Panc1 (cell line): ENCODE measurements at regions not wholly inside any gene's neighbourhood (a gene's known extent, or its start where the extent isn't known, plus 50 kb on each side); places are given as distances from the start of the nearest gene placed in this dataset.

Source experiments
- ATAC-seq: fragments of 200-7000 bp; cut with Tn5 transposase; 2 replicates; pipeline ENCODE4 v1.9.1; 2020; ENCODE audit warnings: mild to moderate bottlenecking, moderate library complexity
- BruUV-seq: library from RNA; stranded (reverse); fragments of 400-500 nt; replicated peaks from 2 replicates; lab custom pipeline; 2021; lab: Mats Ljungman, UMichigan
- CTCF ChIA-PET: fragments of 300-600 bp; sonication (Branson Sonifier 250); formaldehyde crosslinking; loops from one replicate; lab custom pipeline; 2022; ENCODE audit warnings: antibody characterized with exemption; lab: Charles Lee
- POLR2A ChIA-PET: fragments of 300-600 bp; sonication (Branson Sonifier 250); formaldehyde crosslinking; loops from one replicate; lab custom pipeline; 2022; ENCODE audit warnings: antibody characterized with exemption; lab: Charles Lee
- DNase-seq: peaks from one replicate; pipeline ENCODE4 v3.0.0-alpha.2; 2010; ENCODE audit warnings: low read depth, low spot score
- H3K27ac ChIP-seq: 2 replicates; pipeline ENCODE4 v1.5.1; 2011; ENCODE audit warnings: mild to moderate bottlenecking, low read length, inconsistent platforms
- H3K27me3 ChIP-seq: fragments of 200-500 bp; sonication (Bioruptor generic); 2 replicates; pipeline ENCODE4 v1.6.0; 2014; ENCODE audit warnings: low read length, inconsistent platforms; ENCODE audit not compliant: control insufficient read depth, insufficient read depth
- H3K36me3 ChIP-seq: fragments of 200-500 bp; sonication (Bioruptor generic); 2 replicates; pipeline ENCODE4 v1.5.1; 2014; ENCODE audit warnings: inconsistent platforms, mild to moderate bottlenecking, low read length, moderate library complexity; ENCODE audit not compliant: control insufficient read depth, insufficient read depth
- H3K4me1 ChIP-seq: 2 replicates; pipeline ENCODE4 v1.5.1; 2011; ENCODE audit warnings: inconsistent platforms, mild to moderate bottlenecking, low read length, moderate library complexity; ENCODE audit not compliant: control insufficient read depth, insufficient read depth
- H3K4me3 ChIP-seq, 2 experiments: 2 replicates each; pipeline ENCODE4 v1.5.1; 2011 to 2012; ENCODE audit warnings: low read depth in 2 of 2, low read length in 2 of 2, mild to moderate bottlenecking in 2 of 2, inconsistent platforms in 1 of 2, moderate library complexity in 1 of 2
- H3K9me3 ChIP-seq: fragments of 200-500 bp; sonication (Bioruptor generic); 2 replicates; pipeline ENCODE4 v1.5.1; 2014; ENCODE audit warnings: low read depth, mild to moderate bottlenecking, inconsistent platforms, low read length, moderate library complexity; ENCODE audit not compliant: control insufficient read depth, insufficient read depth
- CTCF ChIP-seq: fragments of 450-650 bp; IDR thresholded peaks from 2 replicates; pipeline ENCODE4 v1.5.1; 2017; ENCODE audit warnings: mild to moderate bottlenecking
- POLR2AphosphoS5 ChIP-seq: IDR thresholded peaks from 2 replicates; pipeline ENCODE4 v1.6.1; 2012; ENCODE audit warnings: mild to moderate bottlenecking, low read depth, low read length, moderate library complexity
- REST ChIP-seq, 2 experiments: IDR thresholded peaks; 2 replicates each; pipeline ENCODE4 v1.6.1; 2011 to 2012; ENCODE audit warnings: low read depth in 2 of 2, control low read depth in 1 of 2, low read length in 1 of 2, mild to moderate bottlenecking in 1 of 2, moderate library complexity in 1 of 2; ENCODE audit not compliant: insufficient read depth in 1 of 2
- SIN3A ChIP-seq: IDR thresholded peaks from 2 replicates; pipeline ENCODE4 v1.6.1; 2012; ENCODE audit warnings: low read depth, mild to moderate bottlenecking, low read length, moderate library complexity, borderline replicate concordance; ENCODE audit not compliant: insufficient read depth
- TCF7L2 ChIP-seq: IDR thresholded peaks from 2 replicates; pipeline ENCODE4 v1.6.1; 2011; ENCODE audit warnings: mild to moderate bottlenecking, low read depth, low read length, inconsistent platforms
- in situ Hi-C: cut with HindIII; loops from 2 replicates; pipeline ENCODE4 v1.10.0; 2016; ENCODE audit warnings: low sequenced_read_pairs, low pct_unique_long_range_greater_than_20kb
- intact Hi-C: fragments of 100-400 bp; cut with micrococcal nuclease; formaldehyde crosslinking; loops from one replicate; pipeline ENCODE4 v1.10.0; 2022; ENCODE audit not compliant: unreplicated experiment

- CTCF ChIA-PET, result no interaction called here
- in situ Hi-C loops, result no loop called here
Observed at GRCh38 chr5:53160895-53161294, 51.3 kb upstream of the MOCS2 start.

GRCh38 chr5:53161876-53162275 is 52.3 kb upstream of the MOCS2 start:
- H3K27me3 ChIP-seq, result no peaks in the 10 kb centered on the region
- CTCF ChIA-PET, result no interaction called here
- DNase-seq (no peak), ATAC-seq (no peak)
- POLR2A ChIA-PET, result no interaction called here
- no peaks in the 10 kb centered on the region for H3K4me1 ChIP-seq
- H3K4me3 ChIP-seq, result no peak overlapping the region
- no peak for TF ChIP-seq SIN3A
- TF ChIP-seq REST (IDR thresholded peaks at IDR 0.05; ENCODE audit: insufficient read depth in 1 of 2, low read depth in 2 of 2, low read length in 1 of 2), result no peak
- TF ChIP-seq POLR2AphosphoS5, result no peak
- TF ChIP-seq CTCF, result no peak
- TF ChIP-seq TCF7L2, result no peak
- no TSS peak for BruUV-seq
- no peaks in the 10 kb centered on the region for H3K9me3 ChIP-seq
- intact Hi-C loops (no loop called here), in situ Hi-C loops (no loop called here)
- no peaks in the 10 kb centered on the region for H3K36me3 ChIP-seq
- H3K27ac ChIP-seq, result no peak overlapping the region

More at GRCh38 chr5:53160895-53161294, 51.3 kb upstream of the MOCS2 start:
- intact Hi-C loops, result no loop called here
- no peaks in the 10 kb centered on the region for H3K36me3 ChIP-seq
- ATAC-seq (no peak), DNase-seq (no peak)
- POLR2A ChIA-PET, result no interaction called here
- H3K27me3 ChIP-seq, result no peaks in the 10 kb centered on the region
- no peaks in the 10 kb centered on the region for H3K4me1 ChIP-seq
- no peaks in the 10 kb centered on the region for H3K9me3 ChIP-seq
- no TSS peak for BruUV-seq
- H3K27ac ChIP-seq, result no peak overlapping the region
- TF ChIP-seq POLR2AphosphoS5 (no peak), REST (IDR thresholded peaks at IDR 0.05; ENCODE audit: insufficient read depth in 1 of 2, low read depth in 2 of 2, low read length in 1 of 2) (no peak), TCF7L2 (no peak), CTCF (no peak), SIN3A (no peak)
- H3K4me3 ChIP-seq, result no peak overlapping the region
